ENCODE measurements at regions not wholly inside any gene's neighbourhood (a gene's known extent, or its start where the extent isn't known, plus 50 kb on each side); places are given as distances from the start of the nearest gene placed in this dataset.

GRCh38 chr4:96775501-96775900, 935.6 kb downstream of the PDHA2 start:
- no peak for TF ChIP-seq CTCF (IDR thresholded peaks at IDR 0.05; ENCODE audit: low read length)
- no peak for TF ChIP-seq EZH2 (IDR thresholded peaks at IDR 0.05; ENCODE audit: borderline replicate concordance, low read length)
